Thyroid gland (tissue), 4 donors: ENCODE measurements at regions not wholly inside any gene's neighbourhood (a gene's known extent, or its start where the extent isn't known, plus 50 kb on each side); places are given as distances from the start of the nearest gene placed in this dataset.

Experiments
- DNase-seq, 2 donors: peaks; one replicate each; pipeline ENCODE4 v3.0.0-alpha.2; 2019
- H3K27ac ChIP-seq, 3 donors: fragments of 200-600 bp; sonication (generic); 1 replicate in 2 of 3; 2 replicates in 1 of 3; pipeline ENCODE4 v1.5.1; 2016 to 2019; ENCODE audit warnings: mild to moderate bottlenecking in 1 of 3, moderate library complexity in 1 of 3
- H3K27me3 ChIP-seq: fragments of 200-600 bp; sonication (generic); one replicate; pipeline ENCODE4 v1.5.1; 2019
- H3K36me3 ChIP-seq, 2 donors: fragments of 200-600 bp; sonication (generic); one replicate each; pipeline ENCODE4 v1.5.1; 2016 to 2019
- H3K4me1 ChIP-seq, 2 donors: fragments of 200-600 bp; sonication (generic); one replicate each; pipeline ENCODE4 v1.5.1; 2017 to 2019
- H3K4me3 ChIP-seq, 3 donors: fragments of 200-600 bp; sonication (generic); replicated peaks in 1 of 3; 1 replicate in 2 of 3; 2 replicates in 1 of 3; pipeline ENCODE4 v1.5.1; 2016; ENCODE audit warnings: mild to moderate bottlenecking in 1 of 3
- H3K9me3 ChIP-seq: fragments of 200-600 bp; sonication (generic); one replicate; pipeline ENCODE4 v1.5.1; 2017
- CTCF ChIP-seq, 6 experiments: fragments of 200-600 bp in 3 of 6; fragments of 450-650 bp in 3 of 6; sonication (generic) in 3 of 6; IDR thresholded peaks; one replicate each; pipeline ENCODE4 v1.5.1; 2016 to 2019; ENCODE audit warnings: antibody characterized with exemption in 6 of 6, mild to moderate bottlenecking in 2 of 6, inconsistent platforms in 1 of 6, moderate library complexity in 1 of 6
- POLR2A ChIP-seq, 2 donors: fragments of 450-650 bp; IDR thresholded peaks; one replicate each; pipeline ENCODE4 v1.6.1; 2017; ENCODE audit warnings: antibody characterized with exemption in 2 of 2, mild to moderate bottlenecking in 2 of 2, moderate library complexity in 1 of 2
- WGBS, 2 donors: methylation state at CpG; one replicate each; pipeline ENCODE4 v1.1.5; 2017; 5-methylcytosine and 5-hydroxymethylcytosine counted together
- intact Hi-C: fragments of 100-400 bp; cut with DNase I; formaldehyde crosslinking; loops from one replicate; pipeline ENCODE4 v1.15.1; 2023

- Histone ChIP-seq H3K27ac (no peak overlapping the region), H3K9me3 (no peaks in the 10 kb centered on the region), H3K27me3 (no peaks in the 10 kb centered on the region), H3K4me3 (no peak overlapping the region), H3K4me1 (no peaks in the 10 kb centered on the region), H3K36me3 (no peaks in the 10 kb centered on the region)
- TF ChIP-seq CTCF (IDR thresholded peaks at IDR 0.05) (no peak), POLR2A (IDR thresholded peaks at IDR 0.05) (no peak)
- intact Hi-C loops, result no loop called here
- DNase-seq, result no peak
- 47 to 69% methylated on average over 2 of the region's 2 CpGs for WGBS, 2 donors
Observed at GRCh38 chr14:62027958-62028357, 265.7 kb downstream of the SNAPC1 start.

- Histone ChIP-seq H3K4me1 (no peaks in the 10 kb centered on the region), H3K9me3 (no peaks in the 10 kb centered on the region), H3K36me3 (no peaks in the 10 kb centered on the region), H3K27me3 (no peaks in the 10 kb centered on the region), H3K27ac (no peak overlapping the region), H3K4me3 (no peak overlapping the region)
- intact Hi-C loops, result no loop called here
- no peak for DNase-seq
- TF ChIP-seq POLR2A (IDR thresholded peaks at IDR 0.05), result no peak
- no peak for TF ChIP-seq CTCF (IDR thresholded peaks at IDR 0.05)
- WGBS, 2 donors, result 84 to 92% methylated on average over 2 of the region's 2 CpGs
Observed at GRCh38 chr14:62029569-62029924, 267.3 kb downstream of the SNAPC1 start.

GRCh38 chr14:62030387-62030786 lies 268.2 kb downstream of the SNAPC1 start:
- DNase-seq, result no peak
- Histone ChIP-seq H3K4me3 (no peak overlapping the region), H3K27ac (no peak overlapping the region), H3K4me1 (no peaks in the 10 kb centered on the region), H3K9me3 (no peaks in the 10 kb centered on the region), H3K36me3 (no peaks in the 10 kb centered on the region), H3K27me3 (no peaks in the 10 kb centered on the region)
- TF ChIP-seq CTCF (IDR thresholded peaks at IDR 0.05) (no peak), POLR2A (IDR thresholded peaks at IDR 0.05) (no peak)
- intact Hi-C loops, result no loop called here
- 91 to 94% methylated on average over 3 of the region's 3 CpGs for WGBS, 2 donors

GRCh38 chr14:62031504-62031903 lies 269.3 kb downstream of the SNAPC1 start:
- Histone ChIP-seq H3K27ac (no peak overlapping the region), H3K9me3 (no peaks in the 10 kb centered on the region), H3K36me3 (no peaks in the 10 kb centered on the region), H3K4me1 (no peaks in the 10 kb centered on the region), H3K27me3 (no peaks in the 10 kb centered on the region), H3K4me3 (no peak overlapping the region)
- WGBS, 2 donors, result 88 to 93% methylated on average over 3 of the region's 3 CpGs
- intact Hi-C loops, result no loop called here
- TF ChIP-seq POLR2A (IDR thresholded peaks at IDR 0.05) (no peak), CTCF (IDR thresholded peaks at IDR 0.05) (no peak)
- DNase-seq, result no peak

- TF ChIP-seq CTCF (IDR thresholded peaks at IDR 0.05) (no peak), POLR2A (IDR thresholded peaks at IDR 0.05) (no peak)
- intact Hi-C loops, result no loop called here
- H3K4me3 ChIP-seq, result no peak overlapping the region
- H3K36me3 ChIP-seq, result no peaks in the 10 kb centered on the region
- H3K27me3 ChIP-seq, result no peaks in the 10 kb centered on the region
- H3K4me1 ChIP-seq, result no peaks in the 10 kb centered on the region
- no peak overlapping the region for H3K27ac ChIP-seq
- H3K9me3 ChIP-seq, result no peaks in the 10 kb centered on the region
- no peak for DNase-seq
- WGBS, 2 donors, result 84 to 89% methylated on average over 3 of the region's 3 CpGs
Observed at GRCh38 chr14:62053188-62053587, 291.0 kb downstream of the SNAPC1 start.
